Ishikawa (cell line): ENCODE measurements at regions not wholly inside any gene's neighbourhood (a gene's known extent, or its start where the extent isn't known, plus 50 kb on each side); places are given as distances from the start of the nearest gene placed in this dataset.

Experiments used
- CEBPB ChIP-seq: IDR thresholded peaks from 2 replicates; pipeline ENCODE4 v1.6.1; 2012
- CREB1 ChIP-seq: IDR thresholded peaks from 2 replicates; pipeline ENCODE4 v1.6.1; 2012; ENCODE audit warnings: low read depth
- EGR1 ChIP-seq: IDR thresholded peaks from 2 replicates; pipeline ENCODE4 v1.6.1; 2012
- EP300 ChIP-seq: IDR thresholded peaks from 2 replicates; pipeline ENCODE4 v1.6.1; 2012; ENCODE audit warnings: borderline replicate concordance
- FOXM1 ChIP-seq: IDR thresholded peaks from 2 replicates; pipeline ENCODE4 v1.6.1; 2012; ENCODE audit warnings: low read depth, borderline replicate concordance
- NFIC ChIP-seq: IDR thresholded peaks from 2 replicates; pipeline ENCODE4 v1.6.1; 2012
- RAD21 ChIP-seq: IDR thresholded peaks from 2 replicates; pipeline ENCODE4 v1.6.1; 2012; ENCODE audit warnings: low read depth
- REST ChIP-seq: IDR thresholded peaks from 2 replicates; pipeline ENCODE4 v1.6.1; 2012; ENCODE audit warnings: low read depth, mild to moderate bottlenecking
- TAF1 ChIP-seq: IDR thresholded peaks from 2 replicates; pipeline ENCODE4 v1.6.1; 2012; ENCODE audit warnings: low read depth, mild to moderate bottlenecking
- TCF12 ChIP-seq: IDR thresholded peaks from 2 replicates; pipeline ENCODE4 v1.6.1; 2012; ENCODE audit warnings: low read depth
- USF1 ChIP-seq: IDR thresholded peaks from 2 replicates; pipeline ENCODE4 v1.6.1; 2012
- YY1 ChIP-seq: IDR thresholded peaks from 2 replicates; pipeline ENCODE4 v1.6.1; 2012; ENCODE audit warnings: low read depth
- ZBTB7A ChIP-seq: IDR thresholded peaks from 2 replicates; pipeline ENCODE4 v1.6.1; 2012; ENCODE audit warnings: low read depth
- TF ChIP-seq, protein P1 (sequence below): IDR thresholded peaks from 2 replicates; pipeline ENCODE4 v1.6.1; 2012

- TF ChIP-seq EP300 (no peak), YY1 (no peak), RAD21 (no peak), NFIC (no peak), CEBPB (no peak), CREB1 (no peak), TCF12 (no peak), REST (no peak), ZBTB7A (no peak), TAF1 (no peak), USF1 (no peak), FOXM1 (no peak), EGR1 (no peak)
- TF ChIP-seq, protein P1, sequence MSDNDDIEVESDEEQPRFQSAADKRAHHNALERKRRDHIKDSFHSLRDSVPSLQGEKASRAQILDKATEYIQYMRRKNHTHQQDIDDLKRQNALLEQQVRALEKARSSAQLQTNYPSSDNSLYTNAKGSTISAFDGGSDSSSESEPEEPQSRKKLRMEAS, result no peak
These were observed 589.0 kb upstream of the SEL1L start for GRCh38 chr14:82122655-82123054.
